HG03520 (cell line): ENCODE measurements at regions not wholly inside any gene's neighbourhood (a gene's known extent, or its start where the extent isn't known, plus 50 kb on each side); places are given as distances from the start of the nearest gene placed in this dataset.

Experiments used
- ATAC-seq: cut with Tn5 transposase; IDR thresholded peaks from one replicate; pipeline ENCODE4 v1.9.1; 2021; ENCODE audit warnings: mild to moderate bottlenecking, moderate library complexity; ENCODE audit not compliant: unreplicated experiment

GRCh38 chr16:86924537-86924936 is 346.2 kb downstream of the FOXL1 start:
- no peak for ATAC-seq

GRCh38 chr16:86925067-86925791 is 346.9 kb downstream of the FOXL1 start:
- no peak for ATAC-seq

- ATAC-seq = no peak
These were observed 348.1 kb downstream of the FOXL1 start for GRCh38 chr16:86926181-86927094.

GRCh38 chr16:86927699-86928098 is 349.4 kb downstream of the FOXL1 start:
- ATAC-seq = no peak

GRCh38 chr16:86928523-86929011 is 350.2 kb downstream of the FOXL1 start:
- ATAC-seq = no peak

GRCh38 chr16:86929057-86929871 is 350.9 kb downstream of the FOXL1 start:
- no peak for ATAC-seq

- ATAC-seq = no peak
These were observed 351.7 kb downstream of the FOXL1 start for GRCh38 chr16:86930001-86930400.

- no peak for ATAC-seq
These were observed 352.5 kb downstream of the FOXL1 start for GRCh38 chr16:86930663-86931373.

GRCh38 chr16:86931410-86931941 is 353.1 kb downstream of the FOXL1 start:
- no peak for ATAC-seq

- ATAC-seq = no peak
These were observed 354.0 kb downstream of the FOXL1 start for GRCh38 chr16:86932130-86932982.

- no peak for ATAC-seq
These were observed 356.4 kb downstream of the FOXL1 start for GRCh38 chr16:86934581-86935375.

GRCh38 chr16:86939609-86940008 is 361.3 kb downstream of the FOXL1 start:
- ATAC-seq = no peak

GRCh38 chr16:86941731-86942130 is 363.4 kb downstream of the FOXL1 start:
- no peak for ATAC-seq

- ATAC-seq = no peak
These were observed 364.1 kb downstream of the FOXL1 start for GRCh38 chr16:86942151-86943051.

- no peak for ATAC-seq
These were observed 367.0 kb downstream of the FOXL1 start for GRCh38 chr16:86945166-86945900.

- ATAC-seq = no peak
These were observed 368.0 kb downstream of the FOXL1 start for GRCh38 chr16:86946396-86946795.

GRCh38 chr16:86946981-86947380 is 368.6 kb downstream of the FOXL1 start:
- ATAC-seq = no peak
